SK-N-SH treated with all-trans-retinoic acid at 6 μM for 48 hours (cell line): ENCODE measurements at regions not wholly inside any gene's neighbourhood (a gene's known extent, or its start where the extent isn't known, plus 50 kb on each side); places are given as distances from the start of the nearest gene placed in this dataset.

ENCODE experiments used
- ATAC-seq: fragments of 200-7000 bp; cut with Tn5 transposase; 3 replicates; pipeline ENCODE4 v1.9.1; 2020; ENCODE audit warnings: mild to moderate bottlenecking, moderate library complexity
- ARNTL ChIP-seq: fragments of 450-650 bp; formaldehyde crosslinking; IDR thresholded peaks from 2 replicates; pipeline ENCODE4 v1.5.0; 2020; ENCODE audit warnings: low read depth, mild to moderate bottlenecking, moderate library complexity, borderline replicate concordance
- CSDC2 ChIP-seq: fragments of 250-450 bp; sonication (Bioruptor Pico); IDR thresholded peaks from 2 replicates; pipeline ENCODE4 v1.5.0; 2020; ENCODE audit warnings: mild to moderate bottlenecking, moderate library complexity
- ESRRG ChIP-seq: fragments of 250-450 bp; sonication (Bioruptor Pico); IDR thresholded peaks from 2 replicates; pipeline ENCODE4 v1.6.1; 2021; ENCODE audit warnings: mild to moderate bottlenecking
- ISL1 ChIP-seq: fragments of 250-450 bp; sonication (Bioruptor Pico); IDR thresholded peaks from 2 replicates; pipeline ENCODE4 v2.1.2; 2022; ENCODE audit warnings: mild to moderate bottlenecking, moderate library complexity
- OSR1 ChIP-seq: fragments of 250-450 bp; sonication (Bioruptor Pico); IDR thresholded peaks from 2 replicates; pipeline ENCODE4 v1.8.0; 2022; ENCODE audit warnings: moderate library complexity, mild to moderate bottlenecking, inconsistent platforms
- PPARA ChIP-seq: fragments of 250-450 bp; sonication (Bioruptor Pico); IDR thresholded peaks from 2 replicates; pipeline ENCODE4 v1.5.0; 2020; ENCODE audit warnings: mild to moderate bottlenecking, borderline replicate concordance
- RARB ChIP-seq: fragments of 250-450 bp; sonication (Bioruptor Pico); IDR thresholded peaks from 2 replicates; pipeline ENCODE4 v1.8.0; 2021; ENCODE audit warnings: mild to moderate bottlenecking, moderate library complexity
- SNAI2 ChIP-seq: fragments of 250-450 bp; sonication (Bioruptor Pico); IDR thresholded peaks from 2 replicates; pipeline ENCODE4 v1.5.0; 2020; ENCODE audit warnings: mild to moderate bottlenecking, moderate library complexity
- TCF4 ChIP-seq: fragments of 250-450 bp; sonication (Bioruptor Pico); IDR thresholded peaks from 2 replicates; pipeline ENCODE4 v1.8.0; 2021; ENCODE audit warnings: mild to moderate bottlenecking, moderate library complexity, borderline replicate concordance
- TOX ChIP-seq: fragments of 250-450 bp; sonication (Bioruptor Pico); IDR thresholded peaks from 2 replicates; pipeline ENCODE4 v1.8.0; 2021; ENCODE audit warnings: mild to moderate bottlenecking, moderate library complexity, borderline replicate concordance
- ZC3H10 ChIP-seq: fragments of 250-450 bp; sonication (Bioruptor Pico); IDR thresholded peaks from 2 replicates; pipeline ENCODE4 v1.5.1; 2021; ENCODE audit warnings: mild to moderate bottlenecking, moderate library complexity
- ZFP3 ChIP-seq: fragments of 250-450 bp; sonication (Bioruptor Pico); IDR thresholded peaks from 2 replicates; pipeline ENCODE4 v1.5.0; 2020; ENCODE audit warnings: mild to moderate bottlenecking, moderate library complexity
- ZNF565 ChIP-seq: fragments of 450-650 bp; formaldehyde crosslinking; conservative IDR thresholded peaks from 2 replicates; pipeline ENCODE4 v1.5.0; 2020; ENCODE audit warnings: low read depth, mild to moderate bottlenecking, moderate library complexity
- ZNF8 ChIP-seq: fragments of 450-650 bp; formaldehyde crosslinking; IDR thresholded peaks from 2 replicates; pipeline ENCODE4 v1.5.0; 2020; ENCODE audit warnings: mild to moderate bottlenecking, moderate library complexity
- TF ChIP-seq, protein P1 (sequence below): fragments of 250-450 bp; sonication (Bioruptor Pico); IDR thresholded peaks from 2 replicates; pipeline ENCODE4 v1.8.0; 2021; ENCODE audit warnings: low read depth, mild to moderate bottlenecking, moderate library complexity, borderline replicate concordance
- TF ChIP-seq, protein P2 (sequence below): fragments of 250-450 bp; sonication (Bioruptor Pico); IDR thresholded peaks from 2 replicates; pipeline ENCODE4 v1.5.0; 2020; ENCODE audit warnings: mild to moderate bottlenecking, moderate library complexity
- TF ChIP-seq, protein P3 (sequence below): fragments of 250-450 bp; sonication (Bioruptor Pico); IDR thresholded peaks from 2 replicates; pipeline ENCODE4 v1.5.1; 2020; ENCODE audit warnings: low read depth, mild to moderate bottlenecking, moderate library complexity
- TF ChIP-seq, protein P4 (sequence below): fragments of 250-450 bp; sonication (Bioruptor Pico); IDR thresholded peaks from 2 replicates; pipeline ENCODE4 v1.8.0; 2020; ENCODE audit warnings: mild to moderate bottlenecking, moderate library complexity, borderline replicate concordance
- TF ChIP-seq, protein P5 (sequence below): fragments of 250-450 bp; sonication (Bioruptor Pico); IDR thresholded peaks from 2 replicates; pipeline ENCODE4 v1.5.1; 2021; ENCODE audit warnings: mild to moderate bottlenecking, moderate library complexity

DNA sequence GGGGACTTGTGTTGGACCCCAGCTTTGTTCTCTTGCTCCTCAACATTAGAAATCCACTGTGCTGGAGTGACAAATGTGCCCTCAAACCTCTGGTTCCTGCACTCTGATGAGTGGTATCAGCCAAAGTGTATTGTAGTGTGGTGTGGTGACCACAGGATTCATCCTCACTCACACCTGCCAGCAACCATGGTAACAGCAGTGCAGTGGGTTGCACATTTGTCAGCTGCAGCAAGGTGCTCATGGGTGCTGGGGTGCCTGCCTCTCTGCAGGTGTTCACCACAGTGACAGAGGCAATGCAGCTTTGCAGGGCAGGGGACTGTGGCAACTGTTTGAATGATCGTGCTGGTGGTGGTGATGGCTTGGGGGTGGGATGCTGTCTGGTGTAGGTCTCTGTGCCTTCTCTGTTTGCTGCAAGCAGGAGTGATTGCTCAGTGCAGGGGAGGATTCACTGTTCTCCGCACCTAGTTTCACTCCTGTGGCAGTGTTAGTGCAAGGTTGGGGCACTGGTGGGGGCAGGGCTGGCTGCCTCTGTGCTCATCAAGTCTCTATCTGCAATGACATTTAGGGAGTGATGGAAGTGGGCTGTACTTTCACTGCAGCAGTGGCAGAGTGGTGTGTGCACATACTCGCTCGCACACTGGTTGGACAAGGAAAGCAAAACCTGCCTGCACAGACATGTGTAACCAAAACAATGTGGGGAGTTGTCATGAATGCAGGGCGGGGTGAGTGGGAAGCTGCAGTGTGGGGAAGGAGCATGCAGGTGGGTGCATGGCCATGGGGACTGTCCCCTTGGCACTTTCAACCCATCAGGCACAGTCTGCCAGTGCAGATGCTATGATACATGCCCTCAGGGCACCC is 301.1 kb downstream of the PIK3C3 start:
- ATAC-seq: no peak
- TF ChIP-seq OSR1 (CRISPR knock-in tag) (no peak), ZNF565 (no peak), ZNF8 (CRISPR knock-in tag) (no peak), ISL1 (no peak), TCF4 (CRISPR knock-in tag) (no peak), TOX (CRISPR knock-in tag) (no peak)
- TF ChIP-seq, protein P1, sequence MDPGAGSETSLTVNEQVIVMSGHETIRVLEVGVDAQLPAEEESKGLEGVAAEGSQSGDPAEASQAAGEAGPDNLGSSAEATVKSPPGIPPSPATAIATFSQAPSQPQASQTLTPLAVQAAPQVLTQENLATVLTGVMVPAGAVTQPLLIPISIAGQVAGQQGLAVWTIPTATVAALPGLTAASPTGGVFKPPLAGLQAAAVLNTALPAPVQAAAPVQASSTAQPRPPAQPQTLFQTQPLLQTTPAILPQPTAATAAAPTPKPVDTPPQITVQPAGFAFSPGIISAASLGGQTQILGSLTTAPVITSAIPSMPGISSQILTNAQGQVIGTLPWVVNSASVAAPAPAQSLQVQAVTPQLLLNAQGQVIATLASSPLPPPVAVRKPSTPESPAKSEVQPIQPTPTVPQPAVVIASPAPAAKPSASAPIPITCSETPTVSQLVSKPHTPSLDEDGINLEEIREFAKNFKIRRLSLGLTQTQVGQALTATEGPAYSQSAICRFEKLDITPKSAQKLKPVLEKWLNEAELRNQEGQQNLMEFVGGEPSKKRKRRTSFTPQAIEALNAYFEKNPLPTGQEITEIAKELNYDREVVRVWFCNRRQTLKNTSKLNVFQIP (CRISPR knock-in tag): no peak
- TF ChIP-seq, protein P2, sequence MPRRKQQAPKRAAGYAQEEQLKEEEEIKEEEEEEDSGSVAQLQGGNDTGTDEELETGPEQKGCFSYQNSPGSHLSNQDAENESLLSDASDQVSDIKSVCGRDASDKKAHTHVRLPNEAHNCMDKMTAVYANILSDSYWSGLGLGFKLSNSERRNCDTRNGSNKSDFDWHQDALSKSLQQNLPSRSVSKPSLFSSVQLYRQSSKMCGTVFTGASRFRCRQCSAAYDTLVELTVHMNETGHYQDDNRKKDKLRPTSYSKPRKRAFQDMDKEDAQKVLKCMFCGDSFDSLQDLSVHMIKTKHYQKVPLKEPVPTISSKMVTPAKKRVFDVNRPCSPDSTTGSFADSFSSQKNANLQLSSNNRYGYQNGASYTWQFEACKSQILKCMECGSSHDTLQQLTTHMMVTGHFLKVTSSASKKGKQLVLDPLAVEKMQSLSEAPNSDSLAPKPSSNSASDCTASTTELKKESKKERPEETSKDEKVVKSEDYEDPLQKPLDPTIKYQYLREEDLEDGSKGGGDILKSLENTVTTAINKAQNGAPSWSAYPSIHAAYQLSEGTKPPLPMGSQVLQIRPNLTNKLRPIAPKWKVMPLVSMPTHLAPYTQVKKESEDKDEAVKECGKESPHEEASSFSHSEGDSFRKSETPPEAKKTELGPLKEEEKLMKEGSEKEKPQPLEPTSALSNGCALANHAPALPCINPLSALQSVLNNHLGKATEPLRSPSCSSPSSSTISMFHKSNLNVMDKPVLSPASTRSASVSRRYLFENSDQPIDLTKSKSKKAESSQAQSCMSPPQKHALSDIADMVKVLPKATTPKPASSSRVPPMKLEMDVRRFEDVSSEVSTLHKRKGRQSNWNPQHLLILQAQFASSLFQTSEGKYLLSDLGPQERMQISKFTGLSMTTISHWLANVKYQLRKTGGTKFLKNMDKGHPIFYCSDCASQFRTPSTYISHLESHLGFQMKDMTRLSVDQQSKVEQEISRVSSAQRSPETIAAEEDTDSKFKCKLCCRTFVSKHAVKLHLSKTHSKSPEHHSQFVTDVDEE (CRISPR knock-in tag): no peak
- TF ChIP-seq, protein P3, sequence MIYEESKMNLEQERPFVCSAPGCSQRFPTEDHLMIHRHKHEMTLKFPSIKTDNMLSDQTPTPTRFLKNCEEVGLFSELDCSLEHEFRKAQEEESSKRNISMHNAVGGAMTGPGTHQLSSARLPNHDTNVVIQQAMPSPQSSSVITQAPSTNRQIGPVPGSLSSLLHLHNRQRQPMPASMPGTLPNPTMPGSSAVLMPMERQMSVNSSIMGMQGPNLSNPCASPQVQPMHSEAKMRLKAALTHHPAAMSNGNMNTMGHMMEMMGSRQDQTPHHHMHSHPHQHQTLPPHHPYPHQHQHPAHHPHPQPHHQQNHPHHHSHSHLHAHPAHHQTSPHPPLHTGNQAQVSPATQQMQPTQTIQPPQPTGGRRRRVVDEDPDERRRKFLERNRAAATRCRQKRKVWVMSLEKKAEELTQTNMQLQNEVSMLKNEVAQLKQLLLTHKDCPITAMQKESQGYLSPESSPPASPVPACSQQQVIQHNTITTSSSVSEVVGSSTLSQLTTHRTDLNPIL (CRISPR knock-in tag): no peak
- TF ChIP-seq, protein P4, sequence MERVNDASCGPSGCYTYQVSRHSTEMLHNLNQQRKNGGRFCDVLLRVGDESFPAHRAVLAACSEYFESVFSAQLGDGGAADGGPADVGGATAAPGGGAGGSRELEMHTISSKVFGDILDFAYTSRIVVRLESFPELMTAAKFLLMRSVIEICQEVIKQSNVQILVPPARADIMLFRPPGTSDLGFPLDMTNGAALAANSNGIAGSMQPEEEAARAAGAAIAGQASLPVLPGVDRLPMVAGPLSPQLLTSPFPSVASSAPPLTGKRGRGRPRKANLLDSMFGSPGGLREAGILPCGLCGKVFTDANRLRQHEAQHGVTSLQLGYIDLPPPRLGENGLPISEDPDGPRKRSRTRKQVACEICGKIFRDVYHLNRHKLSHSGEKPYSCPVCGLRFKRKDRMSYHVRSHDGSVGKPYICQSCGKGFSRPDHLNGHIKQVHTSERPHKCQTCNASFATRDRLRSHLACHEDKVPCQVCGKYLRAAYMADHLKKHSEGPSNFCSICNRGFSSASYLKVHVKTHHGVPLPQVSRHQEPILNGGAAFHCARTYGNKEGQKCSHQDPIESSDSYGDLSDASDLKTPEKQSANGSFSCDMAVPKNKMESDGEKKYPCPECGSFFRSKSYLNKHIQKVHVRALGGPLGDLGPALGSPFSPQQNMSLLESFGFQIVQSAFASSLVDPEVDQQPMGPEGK (CRISPR knock-in tag): no peak
- TF ChIP-seq, all 23 proteins: peak for 0

DNA sequence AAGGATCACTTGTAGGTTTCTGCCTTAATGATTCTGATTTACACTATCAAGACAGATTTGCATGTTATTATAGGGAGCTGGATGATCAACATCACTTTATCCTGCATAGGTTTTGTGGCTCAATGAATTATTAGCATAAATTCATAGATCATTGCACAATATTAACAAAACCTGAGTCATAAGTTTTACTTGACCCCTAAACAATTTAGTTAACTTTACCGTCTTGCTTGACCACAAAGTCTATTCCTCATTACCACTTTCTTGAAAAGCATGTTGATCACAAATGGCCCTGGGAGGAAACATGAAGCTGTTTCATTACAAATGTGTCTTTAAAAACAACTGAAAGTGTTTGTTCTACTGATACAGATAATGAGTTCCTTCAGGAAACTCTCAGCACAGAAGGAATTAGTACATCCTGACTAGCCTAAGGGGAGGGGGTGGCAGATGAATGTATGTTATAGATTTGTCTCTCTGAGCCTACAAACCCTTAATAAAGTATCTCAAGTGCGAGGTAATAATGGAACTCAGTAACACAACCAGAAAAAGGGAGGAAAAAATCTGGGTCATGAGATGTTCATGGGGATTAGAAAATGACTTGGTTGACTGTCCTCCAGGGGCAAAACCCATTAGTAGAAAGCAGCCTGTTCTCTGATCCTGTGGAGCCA is 303.4 kb downstream of the PIK3C3 start:
- no peak for ATAC-seq
- TF ChIP-seq ESRRG (CRISPR knock-in tag): no peak
- no peak for TF ChIP-seq CSDC2 (CRISPR knock-in tag)
- TF ChIP-seq, protein P2 (CRISPR knock-in tag): no peak
- TF ChIP-seq PPARA: no peak
- no peak for TF ChIP-seq ARNTL (CRISPR knock-in tag)
- no peak for TF ChIP-seq RARB
- no peak for TF ChIP-seq OSR1 (CRISPR knock-in tag)
- no peak for TF ChIP-seq ISL1
- TF ChIP-seq ZFP3 (CRISPR knock-in tag): no peak
- TF ChIP-seq, protein P4 (CRISPR knock-in tag): no peak
- TF ChIP-seq SNAI2 (CRISPR knock-in tag): no peak
- TF ChIP-seq ZC3H10: no peak
- no peak for TF ChIP-seq TCF4 (CRISPR knock-in tag)
- TF ChIP-seq, protein P1 (CRISPR knock-in tag): no peak
- TF ChIP-seq TOX (CRISPR knock-in tag): no peak
- TF ChIP-seq, protein P5, sequence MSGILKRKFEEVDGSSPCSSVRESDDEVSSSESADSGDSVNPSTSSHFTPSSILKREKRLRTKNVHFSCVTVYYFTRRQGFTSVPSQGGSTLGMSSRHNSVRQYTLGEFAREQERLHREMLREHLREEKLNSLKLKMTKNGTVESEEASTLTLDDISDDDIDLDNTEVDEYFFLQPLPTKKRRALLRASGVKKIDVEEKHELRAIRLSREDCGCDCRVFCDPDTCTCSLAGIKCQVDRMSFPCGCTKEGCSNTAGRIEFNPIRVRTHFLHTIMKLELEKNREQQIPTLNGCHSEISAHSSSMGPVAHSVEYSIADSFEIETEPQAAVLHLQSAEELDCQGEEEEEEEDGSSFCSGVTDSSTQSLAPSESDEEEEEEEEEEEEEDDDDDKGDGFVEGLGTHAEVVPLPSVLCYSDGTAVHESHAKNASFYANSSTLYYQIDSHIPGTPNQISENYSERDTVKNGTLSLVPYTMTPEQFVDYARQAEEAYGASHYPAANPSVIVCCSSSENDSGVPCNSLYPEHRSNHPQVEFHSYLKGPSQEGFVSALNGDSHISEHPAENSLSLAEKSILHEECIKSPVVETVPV: no peak
